Endodermal cell (in vitro differentiated cells): ENCODE measurements at regions not wholly inside any gene's neighbourhood (a gene's known extent, or its start where the extent isn't known, plus 50 kb on each side); places are given as distances from the start of the nearest gene placed in this dataset.

Experiments
- DNase-seq: peaks from one replicate; pipeline ENCODE4 v3.0.0-alpha.2; 2017
- H3K27ac ChIP-seq: 2 replicates; pipeline ENCODE4 v1.5.1; 2013; ENCODE audit warnings: mild to moderate bottlenecking, low read depth, low read length, moderate library complexity
- H3K27me3 ChIP-seq: 2 replicates; pipeline ENCODE4 v1.6.1; 2013; ENCODE audit warnings: mild to moderate bottlenecking, low read length, moderate library complexity; ENCODE audit not compliant: insufficient read depth, control insufficient read depth, poor library complexity, severe bottlenecking
- H3K36me3 ChIP-seq: 2 replicates; pipeline ENCODE4 v1.7.0; 2013; ENCODE audit warnings: mild to moderate bottlenecking, low read length, moderate library complexity; ENCODE audit not compliant: control insufficient read depth, insufficient read depth
- H3K4me1 ChIP-seq: one replicate; pipeline ENCODE4 v1.7.0; 2013; ENCODE audit warnings: low read length; ENCODE audit not compliant: control insufficient read depth, insufficient read depth
- H3K4me3 ChIP-seq: 2 replicates; pipeline ENCODE4 v1.5.1; 2013; ENCODE audit warnings: mild to moderate bottlenecking, low read length, moderate library complexity
- H3K9ac ChIP-seq: 2 replicates; pipeline ENCODE4 v1.6.1; 2013; ENCODE audit warnings: mild to moderate bottlenecking, low read length, moderate library complexity; ENCODE audit not compliant: poor library complexity, severe bottlenecking; ENCODE audit errors: extremely low read depth
- H3K9me3 ChIP-seq: 2 replicates; pipeline ENCODE4 v1.6.1; 2013; ENCODE audit warnings: mild to moderate bottlenecking, low read length, moderate library complexity; ENCODE audit not compliant: control insufficient read depth
- H3K27ac Mint-ChIP-seq: 2 replicates; pipeline ENCODE4 v1.8.0; 2020; ENCODE audit warnings: mixed read lengths
- H3K27me3 Mint-ChIP-seq: 2 replicates; pipeline ENCODE4 v1.8.0; 2021; ENCODE audit warnings: mild to moderate bottlenecking, mixed read lengths; ENCODE audit not compliant: insufficient read depth
- H3K36me3 Mint-ChIP-seq: 2 replicates; pipeline ENCODE4 v1.8.0; 2020; ENCODE audit warnings: low read depth, mixed read lengths
- H3K4me1 Mint-ChIP-seq: 2 replicates; pipeline ENCODE4 v1.8.0; 2020; ENCODE audit warnings: mixed read lengths
- H3K4me3 Mint-ChIP-seq: 2 replicates; pipeline ENCODE4 v1.8.0; 2020; ENCODE audit warnings: mild to moderate bottlenecking, moderate library complexity, mixed read lengths
- H3K9me3 Mint-ChIP-seq: 2 replicates; pipeline ENCODE4 v1.8.0; 2020; ENCODE audit warnings: mild to moderate bottlenecking, mixed read lengths
- CTCF ChIP-seq: fragments of 200-600 bp; sonication (generic); conservative IDR thresholded peaks from 2 replicates; pipeline ENCODE4 v1.5.0; 2021; ENCODE audit warnings: antibody characterized with exemption, mild to moderate bottlenecking
- WGBS, 2 experiments: methylation state at CpG; one replicate each; pipeline versions ENCODE4 v1.1.5 to v1.1.7; 2013; ENCODE audit warnings: missing lambda C conversion rate in 2 of 2, mixed read lengths in 1 of 2; ENCODE audit not compliant: insufficient coverage in 1 of 2, insufficient read length in 1 of 2; 5-methylcytosine and 5-hydroxymethylcytosine counted together

- H3K4me3 Mint-ChIP-seq: no peak overlapping the region
- Histone ChIP-seq H3K4me3 (no peak overlapping the region), H3K27ac (no peak overlapping the region), H3K27me3 (no peaks in the 10 kb centered on the region), H3K9me3 (no peaks in the 10 kb centered on the region), H3K4me1 (no peaks in the 10 kb centered on the region), H3K36me3 (no peaks in the 10 kb centered on the region), H3K9ac (no peak overlapping the region)
- peaks cover 2% of the 10 kb centered on the region for H3K4me1 Mint-ChIP-seq
- no peak overlapping the region for H3K27ac Mint-ChIP-seq
- H3K36me3 Mint-ChIP-seq: no peaks in the 10 kb centered on the region
- peaks cover 10% of the 10 kb centered on the region for H3K9me3 Mint-ChIP-seq
- WGBS, 2 experiments: 88 to 100% methylated on average over 2 to 4 of the region's 4 CpGs
- no peaks in the 10 kb centered on the region for H3K27me3 Mint-ChIP-seq
- TF ChIP-seq CTCF: no peak
- no peak for DNase-seq
Observed at GRCh38 chr15:27648359-27648758, 450.8 kb downstream of the OCA2 start.

- 83 to 86% methylated on average over 6 of the region's 6 CpGs for WGBS, 2 experiments
- no peak for DNase-seq
- no peak overlapping the region for H3K4me3 ChIP-seq
- Mint-ChIP-seq H3K4me3 (no peak overlapping the region), H3K27ac (no peak overlapping the region), H3K9me3 (peaks cover 23% of the 10 kb centered on the region), H3K27me3 (no peaks in the 10 kb centered on the region), H3K36me3 (no peaks in the 10 kb centered on the region), H3K4me1 (peaks cover 2% of the 10 kb centered on the region)
- H3K27ac ChIP-seq: no peak overlapping the region
- H3K9me3 ChIP-seq: no peaks in the 10 kb centered on the region
- H3K4me1 ChIP-seq: no peaks in the 10 kb centered on the region
- H3K36me3 ChIP-seq: no peaks in the 10 kb centered on the region
- no peaks in the 10 kb centered on the region for H3K27me3 ChIP-seq
- TF ChIP-seq CTCF: no peak
- no peak overlapping the region for H3K9ac ChIP-seq
Observed at GRCh38 chr15:27646531-27646930, 452.6 kb downstream of the OCA2 start.

GRCh38 chr15:27645672-27646071 is 453.4 kb downstream of the OCA2 start:
- Histone ChIP-seq H3K9ac (no peak overlapping the region), H3K36me3 (no peaks in the 10 kb centered on the region), H3K4me1 (no peaks in the 10 kb centered on the region), H3K4me3 (no peak overlapping the region), H3K9me3 (no peaks in the 10 kb centered on the region), H3K27ac (no peak overlapping the region), H3K27me3 (no peaks in the 10 kb centered on the region)
- DNase-seq: no peak
- 80 to 100% methylated on average over 2 to 3 of the region's 3 CpGs for WGBS, 2 experiments
- Mint-ChIP-seq H3K27ac (no peak overlapping the region), H3K36me3 (no peaks in the 10 kb centered on the region), H3K9me3 (peaks cover 23% of the 10 kb centered on the region), H3K4me1 (peaks cover 2% of the 10 kb centered on the region), H3K4me3 (no peak overlapping the region), H3K27me3 (no peaks in the 10 kb centered on the region)
- no peak for TF ChIP-seq CTCF
